ENCODE measurements at regions not wholly inside any gene's neighbourhood (a gene's known extent, or its start where the extent isn't known, plus 50 kb on each side); places are given as distances from the start of the nearest gene placed in this dataset.

DNA sequence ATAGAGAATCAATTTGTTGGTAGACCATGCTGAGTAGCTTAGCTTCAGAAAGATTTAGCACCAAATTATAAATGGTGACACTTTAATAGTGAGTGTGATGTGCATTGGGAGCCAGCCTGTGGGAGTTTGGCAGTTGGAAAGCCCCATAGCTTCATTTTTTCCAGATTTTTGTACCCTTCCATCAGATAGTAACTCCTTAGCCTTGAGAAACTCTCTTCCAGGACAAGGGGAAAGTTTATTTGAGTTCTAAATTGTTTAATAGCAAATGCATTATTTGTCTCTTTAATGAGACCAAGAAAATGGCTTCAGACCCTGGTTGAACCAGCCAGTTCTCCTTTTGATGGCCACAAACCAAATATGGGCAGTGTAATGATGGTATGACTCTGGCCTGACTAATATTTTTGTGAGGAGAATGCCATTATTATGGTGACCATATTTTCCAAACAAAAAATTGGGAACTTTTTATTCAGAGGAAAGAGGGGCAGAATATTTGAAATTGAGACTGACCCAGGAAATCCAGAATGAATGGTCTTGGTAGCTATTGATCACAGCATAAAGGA, 49.8 kb downstream of the PLCE1 start:
- peaks cover 21% of the 10 kb centered on the region for H3K4me1 ChIP-seq
- no peaks in the 10 kb centered on the region for H3K36me3 ChIP-seq
- H3K27me3 ChIP-seq, result no peaks in the 10 kb centered on the region
- H3K27ac ChIP-seq, result no peak overlapping the region
- TF ChIP-seq POLR2AphosphoS5 (IDR thresholded peaks at IDR 0.05; ENCODE audit: insufficient read depth in 1 of 2, low read depth in 1 of 2) (no peak), POLR2A (IDR thresholded peaks at IDR 0.05) (no peak)
- DNase-seq (ENCODE audit: extremely low spot score in 2 of 2), result no peak
- no peak overlapping the region for H3K4me3 ChIP-seq
- intact Hi-C loops (cut with DNase I), result no loop called here
- no peaks in the 10 kb centered on the region for H3K9me3 ChIP-seq

DNA sequence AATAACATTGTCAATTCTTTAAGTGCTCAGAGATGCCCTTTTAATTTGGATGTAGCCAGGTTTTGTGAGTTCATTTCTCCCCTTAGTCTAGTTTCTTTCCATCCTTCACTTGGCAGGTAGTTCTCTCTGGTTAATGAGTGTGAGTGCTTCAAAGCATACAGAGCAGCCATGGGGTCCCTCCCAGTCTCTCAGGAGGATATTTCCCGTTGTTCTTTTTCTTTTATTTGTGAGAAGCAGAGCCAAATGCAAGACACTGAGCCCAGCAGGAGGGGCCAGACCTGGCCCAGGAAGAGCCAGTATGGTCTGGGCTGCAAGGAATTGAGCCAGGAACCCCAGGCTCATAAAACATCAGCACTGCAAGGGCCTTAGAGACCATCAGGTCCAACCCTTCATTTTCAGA, 52.4 kb downstream of the PLCE1 start:
- Histone ChIP-seq H3K9me3 (no peaks in the 10 kb centered on the region), H3K27me3 (no peaks in the 10 kb centered on the region), H3K4me1 (peaks cover 20% of the 10 kb centered on the region), H3K27ac (no peak overlapping the region), H3K4me3 (no peak overlapping the region), H3K36me3 (no peaks in the 10 kb centered on the region)
- intact Hi-C loops (cut with DNase I), result no loop called here
- DNase-seq (ENCODE audit: extremely low spot score in 2 of 2), result no peak
- TF ChIP-seq POLR2AphosphoS5 (IDR thresholded peaks at IDR 0.05; ENCODE audit: insufficient read depth in 1 of 2, low read depth in 1 of 2) (no peak), POLR2A (IDR thresholded peaks at IDR 0.05) (no peak)
- TF ChIP-seq, protein P1, sequence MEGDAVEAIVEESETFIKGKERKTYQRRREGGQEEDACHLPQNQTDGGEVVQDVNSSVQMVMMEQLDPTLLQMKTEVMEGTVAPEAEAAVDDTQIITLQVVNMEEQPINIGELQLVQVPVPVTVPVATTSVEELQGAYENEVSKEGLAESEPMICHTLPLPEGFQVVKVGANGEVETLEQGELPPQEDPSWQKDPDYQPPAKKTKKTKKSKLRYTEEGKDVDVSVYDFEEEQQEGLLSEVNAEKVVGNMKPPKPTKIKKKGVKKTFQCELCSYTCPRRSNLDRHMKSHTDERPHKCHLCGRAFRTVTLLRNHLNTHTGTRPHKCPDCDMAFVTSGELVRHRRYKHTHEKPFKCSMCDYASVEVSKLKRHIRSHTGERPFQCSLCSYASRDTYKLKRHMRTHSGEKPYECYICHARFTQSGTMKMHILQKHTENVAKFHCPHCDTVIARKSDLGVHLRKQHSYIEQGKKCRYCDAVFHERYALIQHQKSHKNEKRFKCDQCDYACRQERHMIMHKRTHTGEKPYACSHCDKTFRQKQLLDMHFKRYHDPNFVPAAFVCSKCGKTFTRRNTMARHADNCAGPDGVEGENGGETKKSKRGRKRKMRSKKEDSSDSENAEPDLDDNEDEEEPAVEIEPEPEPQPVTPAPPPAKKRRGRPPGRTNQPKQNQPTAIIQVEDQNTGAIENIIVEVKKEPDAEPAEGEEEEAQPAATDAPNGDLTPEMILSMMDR (IDR thresholded peaks at IDR 0.05), result no peak

GRCh38 chr10:94047293-94047692, 53.6 kb downstream of the PLCE1 start:
- intact Hi-C loops (cut with DNase I), result no loop called here
- Histone ChIP-seq H3K9me3 (no peaks in the 10 kb centered on the region), H3K27ac (no peak overlapping the region), H3K36me3 (no peaks in the 10 kb centered on the region), H3K4me1 (peaks cover 18% of the 10 kb centered on the region), H3K4me3 (no peak overlapping the region), H3K27me3 (no peaks in the 10 kb centered on the region)
- DNase-seq (ENCODE audit: extremely low spot score in 2 of 2), result no peak
- TF ChIP-seq POLR2AphosphoS5 (IDR thresholded peaks at IDR 0.05; ENCODE audit: insufficient read depth in 1 of 2, low read depth in 1 of 2), result no peak
- no peak for TF ChIP-seq POLR2A (IDR thresholded peaks at IDR 0.05)
- TF ChIP-seq, protein P1 (IDR thresholded peaks at IDR 0.05), result no peak

DNA sequence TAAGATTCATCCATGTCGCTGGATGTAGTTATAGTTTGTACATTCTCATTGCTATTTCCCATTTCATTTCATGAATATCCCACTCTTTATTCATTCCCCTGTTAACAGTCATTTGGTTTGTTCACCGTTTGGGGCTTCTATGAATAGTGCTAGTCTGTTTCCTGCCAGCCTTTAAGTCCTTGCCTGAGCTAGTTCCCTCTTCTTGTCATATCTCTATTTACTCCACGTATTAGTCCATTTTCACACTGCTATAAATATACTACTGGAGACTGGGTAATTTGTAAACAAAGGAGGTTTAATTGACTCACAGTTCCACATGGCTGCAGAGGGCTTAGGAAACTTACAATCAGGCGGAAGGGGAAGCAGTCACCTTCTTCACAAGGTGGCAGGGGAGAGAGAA, 56.2 kb downstream of the PLCE1 start:
- Histone ChIP-seq H3K9me3 (no peaks in the 10 kb centered on the region), H3K27me3 (no peaks in the 10 kb centered on the region), H3K4me3 (no peak overlapping the region), H3K36me3 (no peaks in the 10 kb centered on the region), H3K4me1 (peaks cover 17% of the 10 kb centered on the region), H3K27ac (no peak overlapping the region)
- intact Hi-C loops (cut with DNase I), result no loop called here
- TF ChIP-seq POLR2AphosphoS5 (IDR thresholded peaks at IDR 0.05; ENCODE audit: insufficient read depth in 1 of 2, low read depth in 1 of 2) (no peak), POLR2A (IDR thresholded peaks at IDR 0.05) (no peak)
- TF ChIP-seq, protein P1 (IDR thresholded peaks at IDR 0.05), result no peak
- no peak for DNase-seq (ENCODE audit: extremely low spot score in 2 of 2)

GRCh38 chr10:94052281-94052680, 58.5 kb downstream of the PLCE1 start:
- intact Hi-C loops (cut with DNase I), result no loop called here
- Histone ChIP-seq H3K27ac (no peak overlapping the region), H3K4me1 (peaks cover 17% of the 10 kb centered on the region), H3K36me3 (no peaks in the 10 kb centered on the region), H3K9me3 (no peaks in the 10 kb centered on the region), H3K4me3 (no peak overlapping the region), H3K27me3 (no peaks in the 10 kb centered on the region)
- DNase-seq (ENCODE audit: extremely low spot score in 2 of 2), result no peak
- TF ChIP-seq POLR2AphosphoS5 (IDR thresholded peaks at IDR 0.05; ENCODE audit: insufficient read depth in 1 of 2, low read depth in 1 of 2) (no peak), POLR2A (IDR thresholded peaks at IDR 0.05) (no peak)
- TF ChIP-seq, protein P1 (IDR thresholded peaks at IDR 0.05), result no peak

Measured in vagina (tissue), 2 donors.